ENCODE measurements at regions not wholly inside any gene's neighbourhood (a gene's known extent, or its start where the extent isn't known, plus 50 kb on each side); places are given as distances from the start of the nearest gene placed in this dataset.

- no peak for TF ChIP-seq GABPA (IDR thresholded peaks at IDR 0.05; ENCODE audit: low read depth)
- TF ChIP-seq SPI1 (IDR thresholded peaks at IDR 0.05; ENCODE audit: borderline replicate concordance, low read depth), result no peak
- TF ChIP-seq CTCF (IDR thresholded peaks at IDR 0.05; ENCODE audit: insufficient read depth, low read length), result no peak
- no peak for TF ChIP-seq POLR2AphosphoS5 (IDR thresholded peaks at IDR 0.05; ENCODE audit: low read depth)
- TF ChIP-seq REST (IDR thresholded peaks at IDR 0.05; ENCODE audit: insufficient replicate concordance, low read depth), result no peak
Measured at GRCh38 chr6:137775720-137776119, 91.3 kb upstream of the TNFAIP3 start.

Measured in HL-60 (cell line).